SU-DHL-6 (cell line): ENCODE measurements at regions not wholly inside any gene's neighbourhood (a gene's known extent, or its start where the extent isn't known, plus 50 kb on each side); places are given as distances from the start of the nearest gene placed in this dataset.

ENCODE experiments used
- CTCF ChIP-seq: fragments of 200-600 bp; sonication (generic); IDR thresholded peaks from one replicate; pipeline ENCODE4 v1.5.1; 2017; ENCODE audit warnings: antibody characterized with exemption, mild to moderate bottlenecking, low read length, moderate library complexity; ENCODE audit not compliant: insufficient read depth, poor library complexity, severe bottlenecking
- EZH2phosphoT487 ChIP-seq: fragments of 200-600 bp; sonication (generic), shearing (Covaris generic); conservative IDR thresholded peaks from 2 replicates; pipeline ENCODE4 v1.6.1; 2018; ENCODE audit warnings: mild to moderate bottlenecking, antibody characterized with exemption, low read length, moderate library complexity, mixed read lengths

GRCh38 chr10:35834877-35835494 lies 192.9 kb upstream of the FZD8 start:
- TF ChIP-seq CTCF (no peak), EZH2phosphoT487 (no peak)
